Bronchial epithelial cell (primary cell): ENCODE measurements at regions not wholly inside any gene's neighbourhood (a gene's known extent, or its start where the extent isn't known, plus 50 kb on each side); places are given as distances from the start of the nearest gene placed in this dataset.
"Not testable (repeated sequence)": the region's sequence is repeated elsewhere in the genome, so short reads cannot be mapped to it uniquely, and the experiment has no call there.

Experiments used
- DNase-seq: peaks from one replicate; pipeline ENCODE4 v3.0.0-alpha.2; 2010; ENCODE audit warnings: low read depth
- FAIRE-seq: peaks from 2 replicates; lab custom pipeline; 2011; peaks lifted over from hg19 to GRCh38; lab: Jason Lieb, UNC
- H3K27me3 ChIP-seq: 2 replicates; pipeline ENCODE4 v1.5.1; 2011; ENCODE audit warnings: low read length; ENCODE audit not compliant: control insufficient read depth, insufficient read depth
- H3K36me3 ChIP-seq: 2 replicates; pipeline ENCODE4 v1.5.1; 2011; ENCODE audit warnings: low read length; ENCODE audit not compliant: control insufficient read depth, insufficient read depth
- H3K4me3 ChIP-seq: 2 replicates; pipeline ENCODE4 v1.5.1; 2011; ENCODE audit warnings: mild to moderate bottlenecking, low read depth, low read length, control low read depth
- TF ChIP-seq, protein P1 (sequence below): IDR thresholded peaks from 2 replicates; pipeline ENCODE4 v1.5.1; 2011; ENCODE audit warnings: mild to moderate bottlenecking, moderate library complexity, low read length, control low read depth, inconsistent platforms; ENCODE audit not compliant: insufficient read depth, severe bottlenecking

DNA sequence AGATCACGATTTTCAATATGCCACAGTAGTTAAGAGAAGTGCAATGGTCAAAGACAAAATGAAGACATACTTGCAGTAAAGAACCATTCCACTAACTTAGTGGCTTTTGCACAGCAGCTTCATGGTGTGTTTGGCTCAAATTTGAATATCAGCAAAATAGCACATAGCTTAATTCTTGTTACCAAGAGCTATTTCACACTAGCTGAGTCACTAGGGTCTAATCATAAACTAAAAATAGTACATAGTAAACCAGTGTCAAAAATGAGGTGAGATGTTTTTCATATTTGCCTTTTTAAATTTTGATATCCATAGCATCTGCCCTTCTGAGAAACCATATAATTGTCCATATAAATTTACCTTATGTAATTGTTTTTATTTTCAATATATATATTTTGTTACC lies 325.0 kb upstream of the LUZP2 start:
- FAIRE-seq (no peak), DNase-seq (no peak)

GRCh38 chr11:24181395-24182047 lies 315.3 kb upstream of the LUZP2 start:
- no peak for FAIRE-seq
- H3K4me3 ChIP-seq, result no peak overlapping the region
- no peaks in the 10 kb centered on the region for H3K27me3 ChIP-seq
- TF ChIP-seq, protein P1, sequence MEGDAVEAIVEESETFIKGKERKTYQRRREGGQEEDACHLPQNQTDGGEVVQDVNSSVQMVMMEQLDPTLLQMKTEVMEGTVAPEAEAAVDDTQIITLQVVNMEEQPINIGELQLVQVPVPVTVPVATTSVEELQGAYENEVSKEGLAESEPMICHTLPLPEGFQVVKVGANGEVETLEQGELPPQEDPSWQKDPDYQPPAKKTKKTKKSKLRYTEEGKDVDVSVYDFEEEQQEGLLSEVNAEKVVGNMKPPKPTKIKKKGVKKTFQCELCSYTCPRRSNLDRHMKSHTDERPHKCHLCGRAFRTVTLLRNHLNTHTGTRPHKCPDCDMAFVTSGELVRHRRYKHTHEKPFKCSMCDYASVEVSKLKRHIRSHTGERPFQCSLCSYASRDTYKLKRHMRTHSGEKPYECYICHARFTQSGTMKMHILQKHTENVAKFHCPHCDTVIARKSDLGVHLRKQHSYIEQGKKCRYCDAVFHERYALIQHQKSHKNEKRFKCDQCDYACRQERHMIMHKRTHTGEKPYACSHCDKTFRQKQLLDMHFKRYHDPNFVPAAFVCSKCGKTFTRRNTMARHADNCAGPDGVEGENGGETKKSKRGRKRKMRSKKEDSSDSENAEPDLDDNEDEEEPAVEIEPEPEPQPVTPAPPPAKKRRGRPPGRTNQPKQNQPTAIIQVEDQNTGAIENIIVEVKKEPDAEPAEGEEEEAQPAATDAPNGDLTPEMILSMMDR, result no peak
- H3K36me3 ChIP-seq, result no peaks in the 10 kb centered on the region
- DNase-seq, result no peak

More for the DNA sequence above, 325.0 kb upstream of the LUZP2 start:
- no peaks in the 10 kb centered on the region for H3K36me3 ChIP-seq
- no peak overlapping the region for H3K4me3 ChIP-seq
- H3K27me3 ChIP-seq, result no peaks in the 10 kb centered on the region
- TF ChIP-seq, protein P1, result no peak

GRCh38 chr11:24185535-24185934 lies 311.3 kb upstream of the LUZP2 start:
- not testable (repeated sequence) for DNase-seq, H3K4me3 ChIP-seq, H3K27me3 ChIP-seq, H3K36me3 ChIP-seq, FAIRE-seq

GRCh38 chr11:24196733-24197132 lies 300.1 kb upstream of the LUZP2 start:
- no peak for DNase-seq
- no peak overlapping the region for H3K4me3 ChIP-seq
- H3K36me3 ChIP-seq, result no peaks in the 10 kb centered on the region
- H3K27me3 ChIP-seq, result no peaks in the 10 kb centered on the region
- FAIRE-seq, result no peak
- TF ChIP-seq, protein P1, result no peak

GRCh38 chr11:24198481-24198880 lies 298.4 kb upstream of the LUZP2 start:
- no peak overlapping the region for H3K4me3 ChIP-seq
- TF ChIP-seq, protein P1, result no peak
- FAIRE-seq (no peak), DNase-seq (no peak)
- no peaks in the 10 kb centered on the region for H3K36me3 ChIP-seq
- H3K27me3 ChIP-seq, result no peaks in the 10 kb centered on the region

DNA sequence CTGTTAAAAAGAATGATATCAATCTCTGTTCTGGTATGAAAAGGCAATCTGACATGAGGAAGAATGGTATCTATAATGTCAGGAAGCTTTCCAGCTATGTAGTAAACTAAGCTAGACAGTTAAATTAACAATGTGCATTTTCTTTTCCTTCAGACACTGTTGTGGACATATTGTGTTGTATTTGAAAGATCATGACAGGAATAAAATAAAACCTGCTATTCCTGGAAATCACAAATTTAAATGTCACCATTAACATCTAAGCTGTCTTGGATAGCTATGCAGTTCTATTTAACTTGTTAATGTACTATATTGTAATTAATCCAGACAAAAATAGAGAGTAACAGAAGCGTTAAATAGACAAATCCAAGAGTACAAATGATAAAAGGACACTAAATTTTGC lies 297.4 kb upstream of the LUZP2 start:
- Histone ChIP-seq H3K4me3 (no peak overlapping the region), H3K36me3 (no peaks in the 10 kb centered on the region), H3K27me3 (no peaks in the 10 kb centered on the region)
- no peak for FAIRE-seq
- TF ChIP-seq, protein P1, result no peak
- no peak for DNase-seq
